SK-N-SH treated with all-trans-retinoic acid at 6 μM for 48 hours (cell line): ENCODE measurements at regions not wholly inside any gene's neighbourhood (a gene's known extent, or its start where the extent isn't known, plus 50 kb on each side); places are given as distances from the start of the nearest gene placed in this dataset.

ENCODE experiments used
- ATAC-seq: fragments of 200-7000 bp; cut with Tn5 transposase; 3 replicates; pipeline ENCODE4 v1.9.1; 2020; ENCODE audit warnings: mild to moderate bottlenecking, moderate library complexity
- ARNTL ChIP-seq: fragments of 450-650 bp; formaldehyde crosslinking; IDR thresholded peaks from 2 replicates; pipeline ENCODE4 v1.5.0; 2020; ENCODE audit warnings: low read depth, mild to moderate bottlenecking, moderate library complexity, borderline replicate concordance
- CSDC2 ChIP-seq: fragments of 250-450 bp; sonication (Bioruptor Pico); IDR thresholded peaks from 2 replicates; pipeline ENCODE4 v1.5.0; 2020; ENCODE audit warnings: mild to moderate bottlenecking, moderate library complexity
- CSRNP3 ChIP-seq: fragments of 250-450 bp; sonication (Bioruptor Pico); IDR thresholded peaks from 2 replicates; pipeline ENCODE4 v1.5.1; 2021; ENCODE audit warnings: mild to moderate bottlenecking, moderate library complexity
- GLIS3 ChIP-seq: fragments of 250-450 bp; sonication (Bioruptor Pico); IDR thresholded peaks from 2 replicates; pipeline ENCODE4 v1.5.0; 2020; ENCODE audit warnings: mild to moderate bottlenecking, moderate library complexity
- ISL1 ChIP-seq: fragments of 250-450 bp; sonication (Bioruptor Pico); IDR thresholded peaks from 2 replicates; pipeline ENCODE4 v2.1.2; 2022; ENCODE audit warnings: mild to moderate bottlenecking, moderate library complexity
- OSR1 ChIP-seq: fragments of 250-450 bp; sonication (Bioruptor Pico); IDR thresholded peaks from 2 replicates; pipeline ENCODE4 v1.8.0; 2022; ENCODE audit warnings: moderate library complexity, mild to moderate bottlenecking, inconsistent platforms
- POU6F1 ChIP-seq: fragments of 250-450 bp; sonication (Bioruptor Pico); IDR thresholded peaks from 2 replicates; pipeline ENCODE4 v1.8.0; 2021; ENCODE audit warnings: low read depth, mild to moderate bottlenecking, moderate library complexity, borderline replicate concordance
- PPARA ChIP-seq: fragments of 250-450 bp; sonication (Bioruptor Pico); IDR thresholded peaks from 2 replicates; pipeline ENCODE4 v1.5.0; 2020; ENCODE audit warnings: mild to moderate bottlenecking, borderline replicate concordance
- RARB ChIP-seq: fragments of 250-450 bp; sonication (Bioruptor Pico); IDR thresholded peaks from 2 replicates; pipeline ENCODE4 v1.8.0; 2021; ENCODE audit warnings: mild to moderate bottlenecking, moderate library complexity
- SNAI2 ChIP-seq: fragments of 250-450 bp; sonication (Bioruptor Pico); IDR thresholded peaks from 2 replicates; pipeline ENCODE4 v1.5.0; 2020; ENCODE audit warnings: mild to moderate bottlenecking, moderate library complexity
- TCF4 ChIP-seq: fragments of 250-450 bp; sonication (Bioruptor Pico); IDR thresholded peaks from 2 replicates; pipeline ENCODE4 v1.8.0; 2021; ENCODE audit warnings: mild to moderate bottlenecking, moderate library complexity, borderline replicate concordance
- TOX ChIP-seq: fragments of 250-450 bp; sonication (Bioruptor Pico); IDR thresholded peaks from 2 replicates; pipeline ENCODE4 v1.8.0; 2021; ENCODE audit warnings: mild to moderate bottlenecking, moderate library complexity, borderline replicate concordance
- ZC3H10 ChIP-seq: fragments of 250-450 bp; sonication (Bioruptor Pico); IDR thresholded peaks from 2 replicates; pipeline ENCODE4 v1.5.1; 2021; ENCODE audit warnings: mild to moderate bottlenecking, moderate library complexity
- ZFP30 ChIP-seq: fragments of 450-650 bp; formaldehyde crosslinking; IDR thresholded peaks from 2 replicates; pipeline ENCODE4 v1.5.0; 2022; ENCODE audit warnings: mild to moderate bottlenecking, moderate library complexity
- ZNF565 ChIP-seq: fragments of 450-650 bp; formaldehyde crosslinking; conservative IDR thresholded peaks from 2 replicates; pipeline ENCODE4 v1.5.0; 2020; ENCODE audit warnings: low read depth, mild to moderate bottlenecking, moderate library complexity
- ZNF70 ChIP-seq: fragments of 450-650 bp; formaldehyde crosslinking; IDR thresholded peaks from 2 replicates; pipeline ENCODE4 v1.5.0; 2020; ENCODE audit warnings: mild to moderate bottlenecking, moderate library complexity
- ZNF8 ChIP-seq: fragments of 450-650 bp; formaldehyde crosslinking; IDR thresholded peaks from 2 replicates; pipeline ENCODE4 v1.5.0; 2020; ENCODE audit warnings: mild to moderate bottlenecking, moderate library complexity
- TF ChIP-seq, protein P1 (sequence below): fragments of 250-450 bp; sonication (Bioruptor Pico); IDR thresholded peaks from 2 replicates; pipeline ENCODE4 v1.5.1; 2020; ENCODE audit warnings: low read depth, mild to moderate bottlenecking, moderate library complexity
- TF ChIP-seq, protein P2 (sequence below): fragments of 250-450 bp; sonication (Bioruptor Pico); IDR thresholded peaks from 2 replicates; pipeline ENCODE4 v1.8.0; 2020; ENCODE audit warnings: mild to moderate bottlenecking, moderate library complexity, borderline replicate concordance
- TF ChIP-seq, protein P3 (sequence below): fragments of 250-450 bp; sonication (Bioruptor Pico); IDR thresholded peaks from 2 replicates; pipeline ENCODE4 v1.5.0; 2020; ENCODE audit warnings: mild to moderate bottlenecking, moderate library complexity

DNA sequence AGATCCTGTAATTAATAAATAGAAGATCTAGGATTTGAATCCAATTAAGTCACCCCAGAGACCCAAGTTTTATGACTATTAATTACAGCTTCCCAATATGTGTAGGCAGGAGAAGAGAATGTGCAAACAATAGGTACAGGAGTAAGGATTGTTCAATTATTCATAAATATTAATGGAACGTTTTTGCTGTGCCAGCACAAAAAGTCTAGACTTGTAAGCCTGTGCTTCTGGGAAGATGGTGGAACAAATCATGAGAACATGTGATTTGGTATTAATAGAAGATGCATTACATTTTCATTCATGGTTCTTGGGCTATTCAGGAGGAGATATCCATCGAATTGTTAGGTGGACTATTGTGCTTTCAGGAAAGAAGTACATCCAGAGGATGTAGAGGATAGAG is 1240.9 kb downstream of the STIM2 start:
- ATAC-seq, result no peak
- TF ChIP-seq ZC3H10 (no peak), CSDC2 (no peak), ZNF8 (CRISPR knock-in tag) (no peak), GLIS3 (CRISPR knock-in tag) (no peak)
- TF ChIP-seq, all 23 proteins: peak for 0

DNA sequence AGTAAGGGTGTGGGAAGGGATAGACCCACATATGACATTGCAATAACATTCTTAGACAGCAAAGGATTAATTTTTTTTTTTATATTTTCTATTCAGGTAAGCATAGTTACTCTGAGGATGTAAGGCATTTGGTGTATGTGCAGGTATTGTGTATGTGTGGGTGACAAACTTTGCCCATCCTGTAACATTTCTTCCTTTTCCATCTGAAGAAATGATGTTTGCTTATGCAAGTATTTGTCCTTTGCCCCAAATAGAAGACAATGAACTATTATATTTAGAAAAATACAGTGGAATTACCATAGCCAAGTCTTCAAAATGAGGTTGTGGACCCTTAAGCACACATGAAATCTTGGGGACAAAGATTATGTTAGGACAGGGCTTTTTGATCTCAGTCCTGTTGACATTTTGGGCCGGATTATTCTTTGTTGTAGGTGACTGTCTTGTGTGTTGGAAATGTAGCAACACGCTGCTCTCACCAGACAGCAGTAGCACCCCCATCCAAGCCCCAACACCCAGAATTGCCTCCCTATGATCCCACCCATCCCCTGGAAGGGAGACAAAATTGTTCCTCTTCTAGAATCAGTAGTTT is 1244.7 kb downstream of the STIM2 start:
- TF ChIP-seq ZNF70 (CRISPR knock-in tag), result no peak
- TF ChIP-seq TCF4 (CRISPR knock-in tag), result no peak
- no peak for TF ChIP-seq GLIS3 (CRISPR knock-in tag)
- TF ChIP-seq PPARA (CRISPR knock-in tag), result no peak
- no peak for TF ChIP-seq ZNF8 (CRISPR knock-in tag)
- no peak for TF ChIP-seq ZC3H10
- no peak for TF ChIP-seq CSDC2
- TF ChIP-seq, all 23 proteins: peak for 0
- no peak for ATAC-seq

DNA sequence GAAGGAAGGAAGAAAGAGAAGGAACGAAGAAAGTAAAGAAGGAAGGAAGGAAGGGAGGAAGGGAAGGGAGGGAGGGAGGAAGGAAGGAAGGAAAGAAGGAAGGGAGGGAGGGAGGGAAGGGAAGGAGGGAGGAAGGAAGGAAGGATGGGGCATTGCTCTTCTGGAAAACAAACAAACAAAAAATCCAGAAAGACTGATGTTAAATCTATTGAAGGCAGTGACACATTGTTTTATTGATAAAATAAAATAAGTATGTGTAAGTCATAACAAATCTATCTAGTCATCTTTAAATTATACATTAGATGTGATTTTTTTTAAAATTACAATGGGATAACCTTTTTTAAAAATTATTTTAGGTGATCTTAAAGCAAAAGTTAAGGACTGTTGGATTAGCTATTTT is 1245.5 kb downstream of the STIM2 start:
- TF ChIP-seq PPARA (CRISPR knock-in tag) (no peak), SNAI2 (CRISPR knock-in tag) (no peak), ZC3H10 (no peak), ZNF8 (CRISPR knock-in tag) (no peak), CSRNP3 (no peak), ISL1 (CRISPR knock-in tag) (no peak), TOX (CRISPR knock-in tag) (no peak), OSR1 (CRISPR knock-in tag) (no peak), ARNTL (no peak), RARB (CRISPR knock-in tag) (no peak), ZNF565 (CRISPR knock-in tag) (no peak), ZNF70 (CRISPR knock-in tag) (no peak), ZFP30 (no peak), POU6F1 (CRISPR knock-in tag) (no peak)
- TF ChIP-seq, protein P1, sequence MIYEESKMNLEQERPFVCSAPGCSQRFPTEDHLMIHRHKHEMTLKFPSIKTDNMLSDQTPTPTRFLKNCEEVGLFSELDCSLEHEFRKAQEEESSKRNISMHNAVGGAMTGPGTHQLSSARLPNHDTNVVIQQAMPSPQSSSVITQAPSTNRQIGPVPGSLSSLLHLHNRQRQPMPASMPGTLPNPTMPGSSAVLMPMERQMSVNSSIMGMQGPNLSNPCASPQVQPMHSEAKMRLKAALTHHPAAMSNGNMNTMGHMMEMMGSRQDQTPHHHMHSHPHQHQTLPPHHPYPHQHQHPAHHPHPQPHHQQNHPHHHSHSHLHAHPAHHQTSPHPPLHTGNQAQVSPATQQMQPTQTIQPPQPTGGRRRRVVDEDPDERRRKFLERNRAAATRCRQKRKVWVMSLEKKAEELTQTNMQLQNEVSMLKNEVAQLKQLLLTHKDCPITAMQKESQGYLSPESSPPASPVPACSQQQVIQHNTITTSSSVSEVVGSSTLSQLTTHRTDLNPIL (CRISPR knock-in tag), result no peak
- TF ChIP-seq, protein P2, sequence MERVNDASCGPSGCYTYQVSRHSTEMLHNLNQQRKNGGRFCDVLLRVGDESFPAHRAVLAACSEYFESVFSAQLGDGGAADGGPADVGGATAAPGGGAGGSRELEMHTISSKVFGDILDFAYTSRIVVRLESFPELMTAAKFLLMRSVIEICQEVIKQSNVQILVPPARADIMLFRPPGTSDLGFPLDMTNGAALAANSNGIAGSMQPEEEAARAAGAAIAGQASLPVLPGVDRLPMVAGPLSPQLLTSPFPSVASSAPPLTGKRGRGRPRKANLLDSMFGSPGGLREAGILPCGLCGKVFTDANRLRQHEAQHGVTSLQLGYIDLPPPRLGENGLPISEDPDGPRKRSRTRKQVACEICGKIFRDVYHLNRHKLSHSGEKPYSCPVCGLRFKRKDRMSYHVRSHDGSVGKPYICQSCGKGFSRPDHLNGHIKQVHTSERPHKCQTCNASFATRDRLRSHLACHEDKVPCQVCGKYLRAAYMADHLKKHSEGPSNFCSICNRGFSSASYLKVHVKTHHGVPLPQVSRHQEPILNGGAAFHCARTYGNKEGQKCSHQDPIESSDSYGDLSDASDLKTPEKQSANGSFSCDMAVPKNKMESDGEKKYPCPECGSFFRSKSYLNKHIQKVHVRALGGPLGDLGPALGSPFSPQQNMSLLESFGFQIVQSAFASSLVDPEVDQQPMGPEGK (CRISPR knock-in tag), result no peak
- TF ChIP-seq, protein P3, sequence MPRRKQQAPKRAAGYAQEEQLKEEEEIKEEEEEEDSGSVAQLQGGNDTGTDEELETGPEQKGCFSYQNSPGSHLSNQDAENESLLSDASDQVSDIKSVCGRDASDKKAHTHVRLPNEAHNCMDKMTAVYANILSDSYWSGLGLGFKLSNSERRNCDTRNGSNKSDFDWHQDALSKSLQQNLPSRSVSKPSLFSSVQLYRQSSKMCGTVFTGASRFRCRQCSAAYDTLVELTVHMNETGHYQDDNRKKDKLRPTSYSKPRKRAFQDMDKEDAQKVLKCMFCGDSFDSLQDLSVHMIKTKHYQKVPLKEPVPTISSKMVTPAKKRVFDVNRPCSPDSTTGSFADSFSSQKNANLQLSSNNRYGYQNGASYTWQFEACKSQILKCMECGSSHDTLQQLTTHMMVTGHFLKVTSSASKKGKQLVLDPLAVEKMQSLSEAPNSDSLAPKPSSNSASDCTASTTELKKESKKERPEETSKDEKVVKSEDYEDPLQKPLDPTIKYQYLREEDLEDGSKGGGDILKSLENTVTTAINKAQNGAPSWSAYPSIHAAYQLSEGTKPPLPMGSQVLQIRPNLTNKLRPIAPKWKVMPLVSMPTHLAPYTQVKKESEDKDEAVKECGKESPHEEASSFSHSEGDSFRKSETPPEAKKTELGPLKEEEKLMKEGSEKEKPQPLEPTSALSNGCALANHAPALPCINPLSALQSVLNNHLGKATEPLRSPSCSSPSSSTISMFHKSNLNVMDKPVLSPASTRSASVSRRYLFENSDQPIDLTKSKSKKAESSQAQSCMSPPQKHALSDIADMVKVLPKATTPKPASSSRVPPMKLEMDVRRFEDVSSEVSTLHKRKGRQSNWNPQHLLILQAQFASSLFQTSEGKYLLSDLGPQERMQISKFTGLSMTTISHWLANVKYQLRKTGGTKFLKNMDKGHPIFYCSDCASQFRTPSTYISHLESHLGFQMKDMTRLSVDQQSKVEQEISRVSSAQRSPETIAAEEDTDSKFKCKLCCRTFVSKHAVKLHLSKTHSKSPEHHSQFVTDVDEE (CRISPR knock-in tag), result no peak
- ATAC-seq, result no peak

- no peak for ATAC-seq
- TF ChIP-seq OSR1 (CRISPR knock-in tag), result no peak
- TF ChIP-seq, protein P3 (CRISPR knock-in tag), result no peak
- no peak for TF ChIP-seq PPARA (CRISPR knock-in tag)
- TF ChIP-seq, protein P2 (CRISPR knock-in tag), result no peak
- no peak for TF ChIP-seq TOX (CRISPR knock-in tag)
- TF ChIP-seq RARB (CRISPR knock-in tag), result no peak
- no peak for TF ChIP-seq CSDC2
- no peak for TF ChIP-seq ZNF565 (CRISPR knock-in tag)
Observed at GRCh38 chr4:28109801-28110200, 1249.2 kb downstream of the STIM2 start.
